ENCODE measurements at regions not wholly inside any gene's neighbourhood (a gene's known extent, or its start where the extent isn't known, plus 50 kb on each side); places are given as distances from the start of the nearest gene placed in this dataset.

DNA sequence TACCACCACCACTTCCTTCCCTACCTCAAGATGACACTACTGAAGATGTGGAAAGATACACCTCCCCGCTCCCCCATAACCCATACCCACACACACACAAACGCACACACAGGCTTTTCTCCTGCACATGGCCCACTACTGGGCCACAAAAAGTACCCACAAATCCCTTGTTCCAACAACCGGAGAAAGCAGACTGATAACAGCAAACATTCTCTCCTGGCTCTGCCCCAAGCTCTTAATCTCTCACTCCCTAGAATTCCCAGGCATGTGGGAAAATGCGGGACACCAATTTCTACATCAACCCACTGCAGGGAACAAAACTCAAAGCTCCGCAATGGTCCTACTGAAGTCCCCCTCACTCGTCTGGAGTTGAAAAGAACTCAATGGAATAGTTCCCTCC is 611.0 kb upstream of the KLF4 start:
- Mint-ChIP-seq H3K4me1 (ENCODE audit: low read depth) (no peaks in the 10 kb centered on the region), H3K27me3 (no peaks in the 10 kb centered on the region), H3K9me3 (no peaks in the 10 kb centered on the region), H3K36me3 (ENCODE audit: low read depth) (no peaks in the 10 kb centered on the region), H3K27ac (no peak overlapping the region), H3K4me3 (no peak overlapping the region)

DNA sequence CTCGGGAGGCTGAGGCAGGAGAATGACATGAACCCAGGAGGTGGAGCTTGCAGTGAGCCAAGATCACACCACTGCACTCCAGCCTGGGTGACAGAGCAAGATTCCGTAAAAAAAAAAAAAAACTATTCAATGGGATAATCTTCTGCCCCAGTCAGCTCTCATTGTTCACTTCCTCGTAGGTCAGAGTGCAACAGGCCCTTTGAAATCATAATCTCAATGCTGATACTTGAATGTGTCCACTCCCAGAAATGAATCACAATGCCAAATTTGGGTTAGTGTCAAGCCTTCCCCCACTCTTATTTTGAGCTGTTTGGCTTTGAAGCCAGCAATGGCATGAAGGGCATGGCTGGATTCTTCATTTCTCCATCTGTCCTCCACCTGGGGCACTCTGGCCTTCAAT is 610.3 kb upstream of the KLF4 start:
- Mint-ChIP-seq H3K4me1 (ENCODE audit: low read depth) (no peaks in the 10 kb centered on the region), H3K27me3 (no peaks in the 10 kb centered on the region), H3K9me3 (no peaks in the 10 kb centered on the region), H3K36me3 (ENCODE audit: low read depth) (no peaks in the 10 kb centered on the region), H3K4me3 (no peak overlapping the region), H3K27ac (no peak overlapping the region)

DNA sequence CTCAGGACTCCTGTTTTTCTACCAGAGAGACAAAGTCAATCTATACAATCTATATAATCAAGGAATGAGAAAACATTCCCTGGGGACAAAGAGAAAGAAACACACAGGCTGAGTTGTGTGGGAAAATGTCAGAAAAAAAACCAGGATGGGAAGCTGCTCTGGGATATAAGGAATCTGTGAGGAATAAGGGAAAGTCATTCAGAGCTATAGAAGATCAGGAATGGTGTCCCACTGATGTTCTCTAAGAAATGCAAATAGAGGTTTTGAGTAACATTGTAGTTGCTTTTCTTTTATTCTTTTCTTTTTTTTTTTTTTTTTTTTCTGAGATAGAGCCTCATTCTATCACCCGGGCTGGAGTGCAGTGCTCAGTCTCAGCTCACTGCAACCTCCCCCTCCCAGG is 605.9 kb upstream of the KLF4 start:
- Mint-ChIP-seq H3K9me3 (peaks cover 11% of the 10 kb centered on the region), H3K36me3 (ENCODE audit: low read depth) (no peaks in the 10 kb centered on the region), H3K27me3 (no peaks in the 10 kb centered on the region), H3K27ac (no peak overlapping the region), H3K4me1 (ENCODE audit: low read depth) (no peaks in the 10 kb centered on the region), H3K4me3 (no peak overlapping the region)

DNA sequence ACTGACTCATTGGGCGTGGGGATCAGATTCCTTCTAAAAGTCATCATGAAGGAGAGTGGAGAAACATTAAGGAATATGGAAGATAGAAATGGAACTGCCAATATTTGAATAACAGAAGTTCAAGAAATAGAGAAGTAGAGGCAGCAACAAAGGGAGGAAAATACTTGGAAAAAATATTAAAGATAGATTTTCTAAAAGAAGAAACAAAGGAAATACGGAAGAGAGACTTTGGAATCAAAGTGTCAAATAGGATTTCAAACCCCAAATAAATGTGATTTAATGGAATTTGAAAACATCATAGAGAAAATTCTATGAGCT is 605.1 kb upstream of the KLF4 start:
- no peak overlapping the region for H3K4me3 Mint-ChIP-seq
- no peak overlapping the region for H3K27ac Mint-ChIP-seq
- H3K27me3 Mint-ChIP-seq = no peaks in the 10 kb centered on the region
- H3K36me3 Mint-ChIP-seq (ENCODE audit: low read depth) = no peaks in the 10 kb centered on the region
- no peaks in the 10 kb centered on the region for H3K4me1 Mint-ChIP-seq (ENCODE audit: low read depth)
- peaks cover 15% of the 10 kb centered on the region for H3K9me3 Mint-ChIP-seq

DNA sequence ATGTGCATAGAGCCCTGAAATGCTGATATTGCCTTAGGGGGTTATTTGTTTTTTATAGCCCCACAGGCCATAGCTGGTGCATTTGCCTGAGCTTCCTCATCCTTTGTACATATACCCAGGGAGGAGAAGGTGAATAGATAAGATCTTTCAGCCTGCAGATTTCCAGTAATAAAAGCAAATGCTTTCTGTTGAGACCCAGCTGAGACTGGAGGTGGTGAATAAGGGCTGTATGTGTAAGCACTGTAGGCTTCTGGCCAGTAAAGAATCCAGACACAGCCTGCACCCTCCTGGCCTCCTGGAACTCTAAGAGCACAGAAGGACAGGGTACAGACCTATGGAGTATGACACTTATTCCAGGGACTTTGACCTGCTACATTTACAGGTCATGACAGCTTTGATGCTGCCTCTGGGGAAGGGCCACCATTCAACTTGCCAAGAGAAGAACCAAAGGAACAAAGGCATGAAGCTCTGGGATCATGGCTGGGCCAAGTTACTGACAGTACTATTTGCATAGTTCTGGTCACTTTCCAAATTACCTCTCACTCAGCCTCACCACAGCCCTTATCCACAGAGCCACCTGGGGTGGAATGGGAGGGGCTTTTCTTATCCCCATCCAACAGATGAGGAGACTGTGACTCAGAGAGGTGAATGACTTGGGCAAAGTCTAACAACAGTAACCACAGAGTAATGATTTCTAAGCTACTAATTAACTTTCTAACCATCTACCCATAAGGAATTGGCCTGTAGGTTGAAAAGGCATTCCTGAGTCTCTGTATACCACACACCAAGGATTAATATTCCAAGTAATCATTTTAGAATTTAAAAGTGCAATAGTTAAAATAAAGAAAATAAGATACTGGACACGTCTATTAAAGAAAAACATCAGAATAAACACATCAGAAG is 604.5 kb upstream of the KLF4 start:
- no peaks in the 10 kb centered on the region for H3K4me1 Mint-ChIP-seq (ENCODE audit: low read depth)
- H3K27ac Mint-ChIP-seq = no peak overlapping the region
- H3K4me3 Mint-ChIP-seq = no peak overlapping the region
- H3K36me3 Mint-ChIP-seq (ENCODE audit: low read depth) = no peaks in the 10 kb centered on the region
- no peaks in the 10 kb centered on the region for H3K27me3 Mint-ChIP-seq
- H3K9me3 Mint-ChIP-seq = peaks cover 17% of the 10 kb centered on the region

DNA sequence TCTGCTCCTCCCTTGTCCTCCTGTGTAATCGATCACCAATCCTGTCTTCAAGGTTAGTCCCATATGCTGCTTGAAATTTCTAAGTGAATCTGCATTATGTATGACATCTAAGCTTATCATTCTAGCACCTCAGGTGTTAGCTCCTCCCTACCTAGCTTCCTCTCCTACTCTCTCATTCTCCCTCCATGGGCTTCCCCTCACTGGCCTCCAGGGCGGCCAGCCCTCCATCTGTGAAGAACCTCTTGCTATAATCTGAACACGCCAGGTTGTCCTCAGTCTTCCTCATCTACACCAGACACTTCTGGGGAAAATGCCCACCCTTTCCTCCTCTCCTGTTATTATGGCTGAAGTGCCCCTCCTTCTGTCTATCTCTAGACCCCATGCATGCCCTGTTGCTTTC is 599.3 kb upstream of the KLF4 start:
- Mint-ChIP-seq H3K27me3 (no peaks in the 10 kb centered on the region), H3K4me1 (ENCODE audit: low read depth) (no peaks in the 10 kb centered on the region), H3K27ac (no peak overlapping the region), H3K9me3 (peaks cover 17% of the 10 kb centered on the region), H3K4me3 (no peak overlapping the region), H3K36me3 (ENCODE audit: low read depth) (no peaks in the 10 kb centered on the region)

DNA sequence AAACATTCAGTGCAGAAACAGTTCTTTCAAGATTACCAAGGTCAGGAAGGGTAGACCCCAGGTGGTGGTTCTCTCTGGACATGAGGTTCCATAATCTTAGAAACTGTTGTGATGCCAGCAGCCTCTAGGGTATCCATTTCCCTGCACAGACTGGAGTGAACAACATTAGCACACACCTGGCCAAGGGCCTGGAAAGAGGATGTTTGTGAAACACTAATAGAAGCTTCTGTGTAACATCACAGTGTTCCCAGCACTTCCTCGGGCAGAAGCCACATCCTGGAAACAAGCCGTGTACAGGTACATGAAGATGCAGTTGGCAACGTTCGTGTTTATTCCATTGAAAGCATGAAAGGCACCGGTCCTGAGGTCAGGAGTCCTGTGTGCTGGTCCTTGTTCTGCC is 598.2 kb upstream of the KLF4 start:
- Mint-ChIP-seq H3K4me1 (ENCODE audit: low read depth) (no peaks in the 10 kb centered on the region), H3K4me3 (no peak overlapping the region), H3K27ac (no peak overlapping the region), H3K9me3 (peaks cover 21% of the 10 kb centered on the region), H3K27me3 (no peaks in the 10 kb centered on the region), H3K36me3 (ENCODE audit: low read depth) (no peaks in the 10 kb centered on the region)

DNA sequence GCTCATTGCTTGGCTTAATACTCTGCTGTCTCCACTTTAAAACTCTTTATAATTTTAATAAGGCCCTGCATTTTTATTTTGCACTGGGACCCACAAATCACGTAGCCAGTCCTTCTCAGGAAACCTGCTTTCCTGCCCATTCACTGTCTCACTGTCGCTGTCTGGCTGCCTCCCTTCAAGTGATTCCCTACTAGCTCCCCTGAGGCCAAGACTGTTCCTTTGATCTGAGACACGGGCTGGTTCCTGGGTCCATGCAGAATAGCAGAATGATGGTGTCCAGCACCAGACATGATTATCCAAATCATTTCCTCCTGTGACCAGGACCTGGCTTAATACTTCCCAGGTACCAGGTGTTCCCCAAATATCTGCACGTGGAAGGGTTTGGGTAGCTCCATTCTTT is 597.1 kb upstream of the KLF4 start:
- peaks cover 19% of the 10 kb centered on the region for H3K9me3 Mint-ChIP-seq
- no peak overlapping the region for H3K27ac Mint-ChIP-seq
- no peaks in the 10 kb centered on the region for H3K36me3 Mint-ChIP-seq (ENCODE audit: low read depth)
- no peaks in the 10 kb centered on the region for H3K4me1 Mint-ChIP-seq (ENCODE audit: low read depth)
- H3K27me3 Mint-ChIP-seq = no peaks in the 10 kb centered on the region
- no peak overlapping the region for H3K4me3 Mint-ChIP-seq

DNA sequence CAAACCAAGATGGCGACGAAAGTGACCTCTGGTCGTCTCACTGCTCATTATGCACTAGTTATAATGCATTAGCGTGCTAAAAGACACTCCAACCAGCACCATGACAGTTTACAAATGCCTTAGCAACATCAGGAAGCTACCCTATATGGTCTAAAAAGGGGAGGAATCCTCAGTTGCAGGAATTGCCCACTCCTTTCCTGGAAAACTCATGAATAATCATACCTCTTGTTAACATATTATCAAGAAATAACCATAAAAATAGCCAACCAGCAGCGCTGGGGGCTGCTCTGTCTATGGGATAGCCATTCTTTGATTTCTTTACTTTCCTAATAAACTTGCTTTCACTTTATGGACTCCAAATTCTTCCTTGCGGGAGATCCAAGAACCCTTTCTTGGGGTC is 595.7 kb upstream of the KLF4 start:
- no peaks in the 10 kb centered on the region for H3K27me3 Mint-ChIP-seq
- H3K27ac Mint-ChIP-seq = no peak overlapping the region
- peaks cover 10% of the 10 kb centered on the region for H3K9me3 Mint-ChIP-seq
- no peaks in the 10 kb centered on the region for H3K4me1 Mint-ChIP-seq (ENCODE audit: low read depth)
- H3K4me3 Mint-ChIP-seq = no peak overlapping the region
- no peaks in the 10 kb centered on the region for H3K36me3 Mint-ChIP-seq (ENCODE audit: low read depth)

DNA sequence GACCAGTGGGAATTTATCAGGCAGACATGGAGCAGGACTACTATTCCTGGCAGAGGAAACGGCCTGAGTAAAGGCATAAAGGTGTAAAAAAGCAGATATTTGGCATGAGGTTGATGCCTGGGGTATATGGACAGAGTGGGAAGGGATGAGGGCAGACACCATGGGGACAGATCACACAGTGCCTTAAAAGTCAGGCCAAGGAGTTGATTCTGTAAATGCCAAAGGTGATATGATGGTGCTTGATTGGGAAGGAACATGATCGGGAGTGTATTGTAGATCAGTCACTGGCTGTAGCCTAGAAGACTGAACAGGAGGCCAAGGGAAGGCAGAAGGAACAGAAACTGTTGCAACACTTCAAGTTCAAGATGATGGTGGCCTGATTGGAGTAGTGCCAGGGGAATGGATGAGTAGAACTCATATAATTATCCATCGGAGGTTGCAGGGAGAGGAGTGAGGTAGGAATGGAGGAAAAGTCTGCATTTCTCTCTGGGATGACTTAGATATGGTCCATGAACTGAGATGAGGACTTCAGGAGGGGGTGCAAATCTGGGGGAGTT is 594.3 kb upstream of the KLF4 start:
- H3K9me3 Mint-ChIP-seq = peaks cover 8% of the 10 kb centered on the region
- no peaks in the 10 kb centered on the region for H3K4me1 Mint-ChIP-seq (ENCODE audit: low read depth)
- no peaks in the 10 kb centered on the region for H3K36me3 Mint-ChIP-seq (ENCODE audit: low read depth)
- H3K27ac Mint-ChIP-seq = no peak overlapping the region
- no peak overlapping the region for H3K4me3 Mint-ChIP-seq
- no peaks in the 10 kb centered on the region for H3K27me3 Mint-ChIP-seq

DNA sequence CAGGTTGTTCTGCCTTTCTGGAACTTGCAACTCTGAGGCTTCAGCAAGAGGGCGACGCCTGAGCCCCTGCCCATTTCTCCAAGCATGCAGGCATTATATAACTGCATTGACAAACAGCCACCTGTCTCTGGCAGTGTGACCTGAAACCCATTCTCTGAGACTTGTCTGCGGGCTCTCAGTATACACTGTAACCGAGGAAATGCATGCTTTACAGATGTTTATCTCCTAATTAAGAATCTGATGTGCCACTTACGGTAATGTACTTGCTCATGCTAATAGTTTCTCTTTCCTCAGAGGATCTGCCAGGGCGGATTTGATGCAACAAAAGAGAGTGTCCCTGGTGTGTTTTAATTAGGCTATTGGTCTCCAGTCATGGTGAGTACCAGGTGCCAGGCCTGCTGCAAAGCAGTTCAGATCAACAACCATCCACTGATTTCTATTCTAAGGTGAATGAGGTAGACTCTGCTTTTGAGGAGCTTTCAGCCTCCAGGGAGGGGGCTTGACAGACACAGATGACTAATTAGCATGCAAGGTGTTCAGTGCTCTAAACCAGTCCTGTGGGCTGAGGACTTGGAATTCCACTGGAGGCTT is 593.7 kb upstream of the KLF4 start:
- H3K36me3 Mint-ChIP-seq (ENCODE audit: low read depth) = no peaks in the 10 kb centered on the region
- no peak overlapping the region for H3K27ac Mint-ChIP-seq
- H3K9me3 Mint-ChIP-seq = peaks cover 14% of the 10 kb centered on the region
- H3K27me3 Mint-ChIP-seq = no peaks in the 10 kb centered on the region
- H3K4me3 Mint-ChIP-seq = no peak overlapping the region
- no peaks in the 10 kb centered on the region for H3K4me1 Mint-ChIP-seq (ENCODE audit: low read depth)

DNA sequence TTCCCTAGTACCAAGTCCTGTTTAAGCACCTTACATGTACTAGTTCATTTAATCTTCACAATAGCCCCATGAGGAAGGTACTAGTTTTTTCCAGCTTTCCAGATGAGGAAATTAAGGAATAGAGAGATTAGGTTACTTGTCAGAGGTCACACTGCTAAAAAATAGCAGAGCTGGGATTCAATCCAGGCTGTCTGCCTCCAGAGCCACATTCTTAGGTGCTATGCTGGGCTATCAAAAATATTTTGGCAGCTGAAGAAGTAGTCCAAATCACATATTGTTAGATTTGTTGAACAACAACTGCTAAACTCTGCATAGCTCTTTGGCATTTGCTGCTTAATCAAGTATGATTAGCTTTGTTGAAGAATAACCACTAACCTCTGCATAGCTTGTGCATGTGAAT is 591.5 kb upstream of the KLF4 start:
- H3K9me3 Mint-ChIP-seq = peaks cover 19% of the 10 kb centered on the region
- no peak overlapping the region for H3K27ac Mint-ChIP-seq

DNA sequence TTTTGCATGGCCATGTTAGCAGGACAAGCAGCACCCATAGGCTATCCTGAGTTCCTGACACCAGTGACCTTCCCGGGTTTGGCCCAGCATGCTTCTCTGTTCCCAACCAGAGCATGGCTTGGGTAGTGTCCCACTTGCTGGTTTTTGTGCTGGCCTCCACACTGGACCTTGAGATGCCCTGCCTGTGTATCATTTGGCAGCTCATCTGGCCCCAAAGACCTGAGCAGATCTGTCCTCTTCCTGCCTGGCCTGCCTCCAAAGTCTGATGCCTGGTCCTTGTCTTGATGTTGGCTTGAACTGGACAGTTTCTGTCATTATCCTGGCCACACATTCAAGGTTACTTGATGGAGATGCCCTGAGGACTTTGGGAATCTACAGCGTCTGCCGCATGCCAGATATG is 590.7 kb upstream of the KLF4 start:
- Mint-ChIP-seq H3K4me3 (no peak overlapping the region), H3K27ac (no peak overlapping the region), H3K9me3 (peaks cover 21% of the 10 kb centered on the region), H3K4me1 (ENCODE audit: low read depth) (no peaks in the 10 kb centered on the region), H3K36me3 (ENCODE audit: low read depth) (no peaks in the 10 kb centered on the region), H3K27me3 (no peaks in the 10 kb centered on the region)

More for the DNA sequence above, 591.5 kb upstream of the KLF4 start:
- Mint-ChIP-seq H3K4me3 (no peak overlapping the region), H3K4me1 (ENCODE audit: low read depth) (no peaks in the 10 kb centered on the region), H3K36me3 (ENCODE audit: low read depth) (no peaks in the 10 kb centered on the region), H3K27me3 (no peaks in the 10 kb centered on the region)

DNA sequence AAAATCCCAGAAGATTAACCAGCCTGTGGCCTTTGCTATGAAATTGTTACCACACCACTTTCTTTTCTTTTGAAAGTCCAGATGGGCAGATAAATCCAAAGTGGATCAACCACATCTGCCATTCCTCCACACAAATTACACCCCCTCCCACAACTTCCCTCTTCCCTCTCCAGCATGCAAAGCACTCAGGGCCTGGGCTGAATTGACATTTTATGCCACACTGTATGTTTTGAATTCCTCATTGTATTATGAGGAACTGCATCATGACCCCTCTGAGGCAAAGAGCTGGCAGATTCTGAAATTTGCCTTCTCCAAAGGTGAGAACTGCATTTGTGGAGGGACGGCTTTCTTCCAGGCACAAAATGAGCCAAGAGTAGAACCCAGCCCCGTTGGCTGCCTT is 589.2 kb upstream of the KLF4 start:
- no peak overlapping the region for H3K4me3 Mint-ChIP-seq
- no peak overlapping the region for H3K27ac Mint-ChIP-seq
- peaks cover 22% of the 10 kb centered on the region for H3K9me3 Mint-ChIP-seq
- no peaks in the 10 kb centered on the region for H3K27me3 Mint-ChIP-seq
- H3K36me3 Mint-ChIP-seq (ENCODE audit: low read depth) = no peaks in the 10 kb centered on the region
- no peaks in the 10 kb centered on the region for H3K4me1 Mint-ChIP-seq (ENCODE audit: low read depth)

DNA sequence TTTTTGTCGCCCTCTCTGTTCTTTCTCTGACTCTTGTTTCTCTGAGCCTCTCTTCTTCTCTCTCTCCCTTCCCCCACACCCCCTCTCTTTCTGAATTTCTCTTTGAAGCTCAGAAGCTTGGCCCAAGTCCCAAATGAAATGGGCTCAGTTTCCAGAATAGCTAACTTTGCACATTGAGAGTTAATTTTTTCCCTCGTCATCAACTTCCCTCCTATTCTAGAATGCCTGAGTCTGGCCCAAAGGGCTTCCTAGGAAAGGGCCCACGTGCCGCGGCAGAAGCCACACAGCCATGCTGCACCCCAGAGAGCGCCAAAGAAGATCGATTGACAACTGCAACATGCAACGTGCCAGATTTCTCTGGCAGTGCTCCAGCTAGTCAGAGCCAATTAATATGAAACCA is 588.8 kb upstream of the KLF4 start:
- no peak overlapping the region for H3K4me3 Mint-ChIP-seq
- H3K27ac Mint-ChIP-seq = no peak overlapping the region
- H3K9me3 Mint-ChIP-seq = peaks cover 18% of the 10 kb centered on the region
- H3K27me3 Mint-ChIP-seq = no peaks in the 10 kb centered on the region
- H3K36me3 Mint-ChIP-seq (ENCODE audit: low read depth) = no peaks in the 10 kb centered on the region
- H3K4me1 Mint-ChIP-seq (ENCODE audit: low read depth) = no peaks in the 10 kb centered on the region

DNA sequence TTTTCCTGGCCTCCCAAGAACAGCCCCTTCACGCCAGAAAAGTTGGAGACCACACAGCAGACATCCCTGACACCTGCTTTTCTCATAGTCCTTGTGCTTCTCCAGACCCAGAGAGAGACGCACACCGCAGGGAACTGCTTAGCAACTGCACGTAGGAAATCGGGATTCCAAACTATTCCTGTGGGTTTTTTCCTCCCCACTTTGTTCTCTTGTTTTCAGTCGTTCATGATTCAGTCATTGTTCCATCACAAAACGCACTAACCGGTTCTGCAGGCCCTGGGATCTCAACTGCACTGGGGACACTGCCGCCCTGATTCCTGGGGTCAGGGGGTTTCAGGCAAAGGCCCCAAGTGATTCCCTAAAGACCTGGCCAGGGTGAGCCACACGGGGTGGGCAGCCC is 588.0 kb upstream of the KLF4 start:
- Mint-ChIP-seq H3K4me3 (no peak overlapping the region), H3K36me3 (ENCODE audit: low read depth) (no peaks in the 10 kb centered on the region), H3K9me3 (peaks cover 18% of the 10 kb centered on the region), H3K27me3 (no peaks in the 10 kb centered on the region), H3K4me1 (ENCODE audit: low read depth) (no peaks in the 10 kb centered on the region), H3K27ac (no peak overlapping the region)

Data from stimulated activated naive CD8-positive, alpha-beta T cell treated with anti-CD3 and anti-CD28 coated beads, Interleukin-15, Interleukin-2, amounts not matched to agents 100 ng/mL and 50 ng/mL, for 24 hours (primary cell).